Activated CD4-positive, alpha-beta T cell treated with anti-CD3 and anti-CD28 coated beads, Interleukin-2, Interleukin-4, amounts not matched to agents 100 ng/mL and 50 ng/mL, durations not matched to agents 16 hours and 8 hours (primary cell): ENCODE measurements at regions not wholly inside any gene's neighbourhood (a gene's known extent, or its start where the extent isn't known, plus 50 kb on each side); places are given as distances from the start of the nearest gene placed in this dataset.

Source experiments
- DNase-seq: peaks from one replicate; pipeline ENCODE4 v3.0.0-alpha.2; 2020; ENCODE audit warnings: low spot score

GRCh38 chr12:105745811-105746210 is 392.9 kb downstream of the NUAK1 start:
- no peak for DNase-seq

- no peak for DNase-seq
Observed at GRCh38 chr12:105748806-105749600, 389.8 kb downstream of the NUAK1 start.

- no peak for DNase-seq
Observed at GRCh38 chr12:105750096-105750495, 388.7 kb downstream of the NUAK1 start.

- DNase-seq, result no peak
Observed at GRCh38 chr12:105754313-105754712, 384.4 kb downstream of the NUAK1 start.

GRCh38 chr12:105756961-105757360 is 381.8 kb downstream of the NUAK1 start:
- no peak for DNase-seq

- DNase-seq, result no peak
Observed at GRCh38 chr12:105759149-105759548, 379.6 kb downstream of the NUAK1 start.

GRCh38 chr12:105761075-105761474 is 377.7 kb downstream of the NUAK1 start:
- no peak for DNase-seq

GRCh38 chr12:105764216-105764835 is 374.4 kb downstream of the NUAK1 start:
- no peak for DNase-seq

GRCh38 chr12:105765053-105766014 is 373.4 kb downstream of the NUAK1 start:
- DNase-seq, result no peak

GRCh38 chr12:105766029-105766428 is 372.7 kb downstream of the NUAK1 start:
- no peak for DNase-seq

GRCh38 chr12:105769486-105769885 is 369.3 kb downstream of the NUAK1 start:
- DNase-seq, result no peak

- no peak for DNase-seq
Observed at GRCh38 chr12:105773471-105773870, 365.3 kb downstream of the NUAK1 start.

- DNase-seq, result no peak
Observed at GRCh38 chr12:105774037-105774436, 364.7 kb downstream of the NUAK1 start.

- DNase-seq, result no peak
Observed at GRCh38 chr12:105775343-105775742, 363.4 kb downstream of the NUAK1 start.

GRCh38 chr12:105783983-105784947 is 354.5 kb downstream of the NUAK1 start:
- no peak for DNase-seq

GRCh38 chr12:105793421-105793820 is 345.3 kb downstream of the NUAK1 start:
- no peak for DNase-seq

- no peak for DNase-seq
Observed at GRCh38 chr12:105798256-105798845, 340.4 kb downstream of the NUAK1 start.

GRCh38 chr12:105799103-105799502 is 339.7 kb downstream of the NUAK1 start:
- no peak for DNase-seq

GRCh38 chr12:105801351-105801750 is 337.4 kb downstream of the NUAK1 start:
- no peak for DNase-seq

- no peak for DNase-seq
Observed at GRCh38 chr12:105803292-105803691, 335.5 kb downstream of the NUAK1 start.
